ENCODE measurements at regions not wholly inside any gene's neighbourhood (a gene's known extent, or its start where the extent isn't known, plus 50 kb on each side); places are given as distances from the start of the nearest gene placed in this dataset.

- TF ChIP-seq CTCF (IDR thresholded peaks at IDR 0.05; ENCODE audit: poor library complexity, severe bottlenecking) (no peak), POLR2AphosphoS5 (IDR thresholded peaks at IDR 0.05) (no peak), TAF1 (IDR thresholded peaks at IDR 0.05; ENCODE audit: low read depth) (no peak), EZH2 (IDR thresholded peaks at IDR 0.05; ENCODE audit: borderline replicate concordance, insufficient read depth, low read length, poor library complexity, severe bottlenecking) (no peak), SMC3 (conservative IDR thresholded peaks at IDR 0.05; ENCODE audit: poor library complexity) (no peak), MXI1 (conservative IDR thresholded peaks at IDR 0.05; ENCODE audit: poor library complexity, severe bottlenecking) (no peak), EP300 (conservative IDR thresholded peaks at IDR 0.05; ENCODE audit: poor library complexity, severe bottlenecking) (no peak)
These were observed 318.3 kb downstream of the AGTPBP1 start for GRCh38 chr9:85423422-85423821.
